HG03457 (cell line): ENCODE measurements at regions not wholly inside any gene's neighbourhood (a gene's known extent, or its start where the extent isn't known, plus 50 kb on each side); places are given as distances from the start of the nearest gene placed in this dataset.

ENCODE experiments used
- ATAC-seq: cut with Tn5 transposase; IDR thresholded peaks from one replicate; pipeline ENCODE4 v1.9.1; 2021; ENCODE audit warnings: moderate number of reproducible peaks; ENCODE audit not compliant: unreplicated experiment

- no peak for ATAC-seq
Observed at GRCh38 chr1:101153692-101154091, 83.1 kb upstream of the S1PR1 start.

- ATAC-seq, result no peak
Observed at GRCh38 chr1:101152633-101153032, 84.2 kb upstream of the S1PR1 start.

- ATAC-seq, result no peak
Observed at GRCh38 chr1:101151286-101151685, 85.5 kb upstream of the S1PR1 start.

GRCh38 chr1:101150670-101151069 is 86.1 kb upstream of the S1PR1 start:
- ATAC-seq, result no peak

- ATAC-seq, result no peak
Observed at GRCh38 chr1:101150266-101150665, 86.6 kb upstream of the S1PR1 start.

- no peak for ATAC-seq
Observed at GRCh38 chr1:101148980-101149379, 87.8 kb upstream of the S1PR1 start.

- no peak for ATAC-seq
Observed at GRCh38 chr1:101147381-101147780, 89.4 kb upstream of the S1PR1 start.

- no peak for ATAC-seq
Observed at GRCh38 chr1:101145449-101145820, 91.4 kb upstream of the S1PR1 start.

- ATAC-seq, result no peak
Observed at GRCh38 chr1:101144671-101145448, 92.0 kb upstream of the S1PR1 start.

- no peak for ATAC-seq
Observed at GRCh38 chr1:101142244-101142643, 94.6 kb upstream of the S1PR1 start.

GRCh38 chr1:101141376-101141775 is 95.4 kb upstream of the S1PR1 start:
- ATAC-seq, result no peak

GRCh38 chr1:101139821-101140718 is 96.7 kb upstream of the S1PR1 start:
- ATAC-seq, result no peak

- ATAC-seq, result no peak
Observed at GRCh38 chr1:101139130-101139529, 97.7 kb upstream of the S1PR1 start.

GRCh38 chr1:101137144-101138126 is 99.4 kb upstream of the S1PR1 start:
- no peak for ATAC-seq

- no peak for ATAC-seq
Observed at GRCh38 chr1:101136739-101137138, 100.1 kb upstream of the S1PR1 start.

- ATAC-seq, result no peak
Observed at GRCh38 chr1:101136271-101136670, 100.5 kb upstream of the S1PR1 start.

- ATAC-seq, result no peak
Observed at GRCh38 chr1:101135526-101135925, 101.3 kb upstream of the S1PR1 start.

- ATAC-seq, result no peak
Observed at GRCh38 chr1:101131239-101131843, 105.5 kb upstream of the S1PR1 start.

- no peak for ATAC-seq
Observed at GRCh38 chr1:101130673-101131072, 105.1 kb upstream of the DPH5 start.

GRCh38 chr1:101128846-101129245 is 103.3 kb upstream of the DPH5 start:
- ATAC-seq, result no peak
